Lung (tissue), 11 donors: ENCODE measurements at regions not wholly inside any gene's neighbourhood (a gene's known extent, or its start where the extent isn't known, plus 50 kb on each side); places are given as distances from the start of the nearest gene placed in this dataset.
"Not testable (repeated sequence)": the region's sequence is repeated elsewhere in the genome, so short reads cannot be mapped to it uniquely, and the experiment has no call there.

Experiments
- ATAC-seq: fragments of 200-7000 bp; cut with Tn5 transposase; one replicate; pipeline ENCODE4 v1.9.1; 2020; ENCODE audit warnings: moderate number of reproducible peaks; ENCODE audit not compliant: insufficient read depth, low FRiP score
- DNase-seq, 3 donors: peaks; one replicate each; pipeline ENCODE4 v3.0.0-alpha.2; 2013 to 2017
- H3K27ac ChIP-seq, 2 donors: one replicate each; pipeline ENCODE4 v1.5.1; 2013; ENCODE audit warnings: mild to moderate bottlenecking in 2 of 2, moderate library complexity in 2 of 2, control low read depth in 1 of 2, inconsistent platforms in 1 of 2, low read depth in 1 of 2, low read length in 1 of 2
- H3K27me3 ChIP-seq, 3 donors: one replicate each; pipeline ENCODE4 v1.5.1; 2013; ENCODE audit warnings: low read length in 2 of 3; ENCODE audit not compliant: control insufficient read depth in 3 of 3, insufficient read depth in 3 of 3
- H3K36me3 ChIP-seq, 4 donors: one replicate each; pipeline ENCODE4 v1.5.1; 2013; ENCODE audit warnings: low read length in 4 of 4, mild to moderate bottlenecking in 1 of 4, moderate library complexity in 1 of 4; ENCODE audit not compliant: control insufficient read depth in 4 of 4, insufficient read depth in 4 of 4
- H3K4me1 ChIP-seq, 5 donors: one replicate each; pipeline ENCODE4 v1.5.1; 2013; ENCODE audit warnings: low read length in 5 of 5, mild to moderate bottlenecking in 2 of 5, moderate library complexity in 1 of 5; ENCODE audit not compliant: control insufficient read depth in 5 of 5, insufficient read depth in 5 of 5
- H3K4me3 ChIP-seq: one replicate; pipeline ENCODE4 v1.5.1; 2013; ENCODE audit warnings: mild to moderate bottlenecking, control low read depth, moderate library complexity
- H3K9ac ChIP-seq, 2 donors: one replicate each; pipeline ENCODE4 v1.5.1; 2013; ENCODE audit warnings: low read length in 2 of 2, control low read depth in 1 of 2; ENCODE audit not compliant: insufficient read depth in 1 of 2
- H3K9me3 ChIP-seq, 4 donors: one replicate each; pipeline ENCODE4 v1.5.1; 2013; ENCODE audit warnings: low read length in 3 of 4, mild to moderate bottlenecking in 1 of 4, moderate library complexity in 1 of 4; ENCODE audit not compliant: control insufficient read depth in 4 of 4, insufficient read depth in 3 of 4
- WGBS, 2 donors: extraction: QIAGEN DNeasy Blood & Tissue Kit; methylation state at CpG; one replicate each; pipeline ENCODE4 v1.1.7; 2013; 5-methylcytosine and 5-hydroxymethylcytosine counted together
- TF ChIP-seq, protein P1 (sequence below): IDR thresholded peaks from 2 replicates; pipeline ENCODE4 v1.5.1; 2012; ENCODE audit warnings: mild to moderate bottlenecking; ENCODE audit errors: control extremely low read depth, extremely low read depth
- donor health status: control.
- donor health status: control.
- donor health status: Bipolar disorder and iron deficiency.
- donor health status: healthy.
- donor health status: DM: yes; HTN: yes; CAD: no.

DNA sequence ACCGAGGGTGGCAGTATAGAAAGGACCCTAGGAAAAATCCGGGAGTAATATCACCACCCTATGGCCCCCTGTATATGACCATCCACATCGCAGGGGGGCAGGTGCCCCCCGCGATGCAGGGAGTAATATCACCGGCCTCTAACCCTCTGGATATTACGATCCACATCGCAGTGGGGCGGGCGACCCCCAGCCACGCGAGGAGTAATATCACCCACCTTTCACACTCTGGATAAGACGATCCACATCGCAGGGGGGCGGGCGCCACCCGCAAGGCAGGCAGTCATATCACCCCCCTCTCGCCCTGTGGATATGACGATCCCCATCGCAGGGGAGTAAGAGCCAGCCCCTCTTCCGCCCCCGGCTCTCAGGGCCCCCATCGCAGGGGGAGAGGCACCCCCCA is 76.7 kb upstream of the RUBCNL start:
- 89 to 92% methylated on average over 23 of the region's 23 CpGs for WGBS, 2 donors
- H3K4me3 ChIP-seq: no peak overlapping the region
- H3K36me3 ChIP-seq: no peaks in the 10 kb centered on the region
- no peaks in the 10 kb centered on the region for H3K27me3 ChIP-seq
- H3K27ac ChIP-seq: no peak overlapping the region
- H3K9ac ChIP-seq: no peak overlapping the region
- peaks cover 0 to 3% (median 0%) of the 10 kb centered on the region in 5 donors for H3K4me1 ChIP-seq
- ATAC-seq: no peak
- H3K9me3 ChIP-seq: no peaks in the 10 kb centered on the region
- TF ChIP-seq, protein P1, sequence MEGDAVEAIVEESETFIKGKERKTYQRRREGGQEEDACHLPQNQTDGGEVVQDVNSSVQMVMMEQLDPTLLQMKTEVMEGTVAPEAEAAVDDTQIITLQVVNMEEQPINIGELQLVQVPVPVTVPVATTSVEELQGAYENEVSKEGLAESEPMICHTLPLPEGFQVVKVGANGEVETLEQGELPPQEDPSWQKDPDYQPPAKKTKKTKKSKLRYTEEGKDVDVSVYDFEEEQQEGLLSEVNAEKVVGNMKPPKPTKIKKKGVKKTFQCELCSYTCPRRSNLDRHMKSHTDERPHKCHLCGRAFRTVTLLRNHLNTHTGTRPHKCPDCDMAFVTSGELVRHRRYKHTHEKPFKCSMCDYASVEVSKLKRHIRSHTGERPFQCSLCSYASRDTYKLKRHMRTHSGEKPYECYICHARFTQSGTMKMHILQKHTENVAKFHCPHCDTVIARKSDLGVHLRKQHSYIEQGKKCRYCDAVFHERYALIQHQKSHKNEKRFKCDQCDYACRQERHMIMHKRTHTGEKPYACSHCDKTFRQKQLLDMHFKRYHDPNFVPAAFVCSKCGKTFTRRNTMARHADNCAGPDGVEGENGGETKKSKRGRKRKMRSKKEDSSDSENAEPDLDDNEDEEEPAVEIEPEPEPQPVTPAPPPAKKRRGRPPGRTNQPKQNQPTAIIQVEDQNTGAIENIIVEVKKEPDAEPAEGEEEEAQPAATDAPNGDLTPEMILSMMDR: no peak
- DNase-seq: no peak

DNA sequence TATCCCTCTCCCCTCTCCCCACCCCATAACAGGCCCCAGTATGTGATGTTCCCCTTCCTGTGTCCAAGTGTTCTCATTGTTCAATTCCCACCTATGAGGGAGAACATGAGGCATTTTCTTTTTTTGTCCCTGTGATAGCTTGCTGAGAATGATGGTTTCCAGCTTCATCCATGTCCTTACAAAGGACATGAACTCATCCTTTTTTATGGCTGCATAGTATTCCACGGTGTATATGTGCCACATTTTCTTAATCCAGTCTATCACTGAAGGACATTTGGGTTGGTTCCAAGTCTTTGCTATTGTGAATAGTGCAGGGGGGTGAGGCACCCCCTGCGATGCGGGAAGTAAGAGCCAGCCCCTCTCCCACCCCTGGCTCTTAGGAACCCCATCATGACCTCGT is 73.2 kb upstream of the RUBCNL start:
- H3K9me3 ChIP-seq, DNase-seq, H3K4me3 ChIP-seq, H3K36me3 ChIP-seq, H3K4me1 ChIP-seq, H3K27me3 ChIP-seq, ATAC-seq, H3K9ac ChIP-seq, H3K27ac ChIP-seq: not testable (repeated sequence)
- WGBS, 2 donors: 89 to 98% methylated on average over 4 of the region's 4 CpGs

DNA sequence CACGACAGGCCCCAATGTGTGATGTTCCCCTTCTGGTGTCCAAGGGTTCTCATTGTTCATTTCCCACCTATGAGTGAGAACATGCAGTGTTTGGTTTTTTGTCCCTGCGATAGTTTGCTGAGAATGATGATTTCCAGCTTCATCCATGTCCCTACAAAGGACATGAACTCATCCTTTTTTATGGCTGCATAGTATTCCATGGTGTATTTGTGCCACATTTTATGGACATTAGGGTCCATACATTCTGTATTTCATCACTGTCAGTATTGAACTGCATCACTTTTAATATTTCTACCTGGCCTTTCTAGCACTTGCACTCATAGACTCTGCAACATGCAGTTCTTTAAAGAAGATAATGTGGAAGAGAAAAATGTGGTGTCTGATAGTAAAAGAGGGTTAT is 70.2 kb upstream of the RUBCNL start:
- not testable (repeated sequence) for ATAC-seq, H3K27ac ChIP-seq
- WGBS, 2 donors: 70 to 80% methylated on average over 1 to 2 of the region's 2 CpGs

DNA sequence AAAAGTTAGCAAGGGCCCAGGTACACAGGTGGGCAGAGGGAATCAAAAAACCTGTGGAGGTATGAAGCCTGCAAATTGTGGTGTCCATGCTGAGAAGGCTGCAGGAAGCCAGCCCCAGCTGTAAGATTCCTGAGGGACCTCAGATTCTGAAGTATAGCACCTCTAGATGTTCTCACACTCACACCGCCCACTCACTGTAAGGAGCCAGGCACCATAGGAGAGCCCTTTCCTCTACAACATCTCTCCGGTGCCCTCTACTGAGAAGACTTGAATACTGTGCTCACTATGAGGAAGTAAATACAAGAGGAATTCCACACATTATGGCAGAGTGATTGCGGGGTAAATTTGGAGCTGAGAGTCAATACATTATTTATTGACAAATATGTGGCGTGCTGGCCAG is 68.9 kb upstream of the RUBCNL start:
- not testable (repeated sequence) for H3K4me1 ChIP-seq, H3K9me3 ChIP-seq, H3K4me3 ChIP-seq, H3K36me3 ChIP-seq, DNase-seq, H3K27ac ChIP-seq, H3K9ac ChIP-seq, H3K27me3 ChIP-seq
- ATAC-seq: peak; percentile 66
- WGBS, 2 donors: 34 to 35% methylated on average over 4 of the region's 4 CpGs

More for the DNA sequence above, 70.2 kb upstream of the RUBCNL start:
- not testable (repeated sequence) for H3K4me3 ChIP-seq, H3K4me1 ChIP-seq, H3K36me3 ChIP-seq, DNase-seq, H3K9ac ChIP-seq, H3K27me3 ChIP-seq, H3K9me3 ChIP-seq

DNA sequence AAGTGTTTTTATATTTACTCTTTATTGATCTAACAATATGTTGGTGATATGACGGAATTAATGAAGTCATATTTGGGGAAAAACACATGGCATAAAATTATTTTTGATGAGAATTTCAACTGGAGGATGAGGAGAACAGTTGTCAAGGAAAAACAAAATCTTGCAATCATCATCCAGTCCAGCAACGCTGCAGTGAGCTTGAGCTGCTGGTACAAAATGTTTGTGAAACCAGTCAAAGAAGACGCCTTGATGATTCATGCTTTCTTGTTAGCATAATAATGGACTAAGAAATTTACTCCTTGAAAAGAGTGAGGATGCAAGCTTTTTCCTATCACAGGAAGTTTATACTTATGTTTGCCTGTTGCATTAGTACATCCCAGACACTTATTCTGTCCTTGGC is 64.1 kb upstream of the RUBCNL start:
- not testable (repeated sequence) for ATAC-seq, DNase-seq, H3K27me3 ChIP-seq, H3K4me3 ChIP-seq, H3K9ac ChIP-seq, H3K9me3 ChIP-seq, H3K27ac ChIP-seq, H3K4me1 ChIP-seq, H3K36me3 ChIP-seq
- 67 to 80% methylated on average over 3 of the region's 3 CpGs for WGBS, 2 donors

DNA sequence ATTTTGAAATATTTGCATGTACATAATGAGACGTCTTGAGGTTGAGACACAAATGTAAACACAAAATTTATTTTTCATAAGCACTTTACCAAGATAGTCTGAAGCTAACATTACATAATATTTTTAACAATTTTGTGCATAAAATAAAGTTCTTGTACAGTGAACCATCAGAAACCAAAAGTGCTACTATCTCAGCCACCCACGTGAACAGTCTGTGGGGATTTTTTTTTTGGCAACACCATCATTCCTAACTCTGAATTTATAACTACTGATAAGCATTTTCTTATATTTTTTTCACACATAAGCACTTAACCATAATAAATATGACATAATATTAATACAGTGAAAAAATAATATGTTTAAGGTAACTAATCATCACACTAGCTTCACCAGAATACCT is 62.9 kb upstream of the RUBCNL start:
- not testable (repeated sequence) for H3K4me3 ChIP-seq, ATAC-seq, H3K4me1 ChIP-seq, H3K27ac ChIP-seq, DNase-seq, H3K36me3 ChIP-seq, H3K9ac ChIP-seq, H3K9me3 ChIP-seq, H3K27me3 ChIP-seq
- 44 to 65% methylated on average over 2 of the region's 2 CpGs for WGBS, 2 donors

DNA sequence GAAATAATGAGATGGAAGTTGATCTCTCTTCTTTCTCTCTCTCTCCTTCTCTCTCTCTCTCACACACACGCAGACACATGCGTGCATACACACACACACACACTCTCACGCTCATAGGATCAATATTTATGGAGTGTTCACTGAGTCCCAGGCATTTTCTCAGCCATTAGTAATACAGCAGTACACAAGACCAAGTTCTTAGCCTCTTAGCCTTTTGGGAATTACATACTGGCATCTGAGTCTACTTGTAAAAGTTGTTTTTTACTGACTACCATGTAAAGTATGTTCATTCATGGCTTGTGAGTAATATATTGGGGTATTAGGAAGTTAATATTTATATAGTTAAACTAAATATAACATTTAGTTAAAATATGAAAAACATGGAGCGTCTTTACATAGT is 61.1 kb upstream of the RUBCNL start:
- not testable (repeated sequence) for H3K27ac ChIP-seq, H3K36me3 ChIP-seq, H3K4me3 ChIP-seq, H3K4me1 ChIP-seq, ATAC-seq, H3K9ac ChIP-seq, DNase-seq, H3K27me3 ChIP-seq, H3K9me3 ChIP-seq
- 66 to 86% methylated on average over 3 of the region's 4 CpGs for WGBS, 2 donors

DNA sequence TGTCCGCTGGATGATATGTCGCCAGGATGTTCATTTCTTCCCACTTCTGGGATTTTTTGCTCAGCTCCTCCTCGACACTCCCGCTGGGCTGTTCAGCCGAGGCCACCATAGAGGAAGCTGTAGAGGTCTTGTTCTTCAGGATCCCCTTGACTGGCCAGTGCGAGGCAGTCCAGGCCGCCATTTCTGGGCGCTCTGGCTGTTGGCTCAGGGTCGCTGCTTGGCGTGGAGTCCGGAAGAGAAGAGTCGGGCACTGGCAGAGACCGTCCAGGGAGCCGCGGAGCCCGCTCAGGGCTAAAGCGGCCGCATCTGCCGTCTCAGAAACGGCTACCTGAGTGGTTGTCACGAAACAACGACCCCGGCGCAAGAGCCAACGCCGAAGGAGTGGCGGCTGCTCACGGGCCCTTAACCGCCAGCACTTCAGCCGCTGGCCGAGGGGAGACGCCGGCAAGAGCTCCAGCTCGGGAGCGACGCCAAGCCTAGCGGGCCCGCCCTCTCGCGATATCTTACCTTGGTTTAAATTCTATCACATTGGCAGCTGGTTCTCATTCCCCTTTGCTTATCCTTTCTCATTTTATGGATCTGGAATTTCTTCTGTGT is 50.9 kb upstream of the RUBCNL start:
- not testable (repeated sequence) for H3K9ac ChIP-seq, H3K27ac ChIP-seq, H3K4me1 ChIP-seq, H3K27me3 ChIP-seq, H3K36me3 ChIP-seq, H3K9me3 ChIP-seq, ATAC-seq, H3K4me3 ChIP-seq
- 65 to 71% methylated on average over 40 of the region's 40 CpGs for WGBS, 2 donors
- DNase-seq: peak in 2 of 3 donors; percentile 16 to 27
